HepG2 (cell line): ENCODE measurements at regions not wholly inside any gene's neighbourhood (a gene's known extent, or its start where the extent isn't known, plus 50 kb on each side); places are given as distances from the start of the nearest gene placed in this dataset.

Experiments used
- ATAC-seq: fragments of 200-7000 bp; cut with Tn5 transposase; 3 replicates; pipeline ENCODE4 v1.9.1; 2020; ENCODE audit warnings: mild to moderate bottlenecking, moderate library complexity
- BruUV-seq: library from RNA; stranded (reverse); fragments of 400-500 nt; replicated peaks from 2 replicates; lab custom pipeline; 2021; lab: Mats Ljungman, UMichigan
- CTCF ChIA-PET: fragments of 300-600 bp; formaldehyde crosslinking; extraction: SDS; loops from one replicate; lab custom pipeline; 2021; ENCODE audit warnings: low total read pairs, inconsistent platforms, low intra/inter-chr PET ratio; lab: Yijun Ruan, JAX
- POLR2A ChIA-PET: fragments of 350-600 bp; sonication (Branson Sonifier 250); formaldehyde crosslinking; loops from one replicate; lab custom pipeline; 2020; ENCODE audit warnings: antibody characterized with exemption, inconsistent platforms; lab: Yijun Ruan, JAX
- DNase-seq: peaks from one replicate; pipeline ENCODE4 v3.0.0-alpha.2; 2015; ENCODE audit warnings: low spot score
- FAIRE-seq: peaks from 3 replicates; lab custom pipeline; 2011; peaks lifted over from hg19 to GRCh38; lab: Jason Lieb, UNC
- H2AFZ ChIP-seq: one replicate; pipeline ENCODE4 v1.6.1; 2011; ENCODE audit warnings: low read length, inconsistent platforms
- H3K27ac ChIP-seq: fragments of 300-600 bp; 3 replicates; pipeline ENCODE4 v1.8.0; 2011; ENCODE audit warnings: mixed run types, mild to moderate bottlenecking, mixed read lengths, low read length, inconsistent platforms; ENCODE audit not compliant: insufficient read depth; ENCODE audit errors: extremely low read length
- H3K27me3 ChIP-seq, 2 experiments: fragments of 200-600 bp in 1 of 2; 2 replicates in 1 of 2; 3 replicates in 1 of 2; pipeline versions ENCODE4 v1.6.0 to v1.8.0; 2011; ENCODE audit warnings: low read length in 2 of 2, mild to moderate bottlenecking in 2 of 2, moderate library complexity in 2 of 2, inconsistent platforms in 1 of 2; ENCODE audit not compliant: insufficient read depth in 2 of 2, control insufficient read depth in 1 of 2
- H3K36me3 ChIP-seq, 2 experiments: fragments of 200-600 bp in 1 of 2; replicated peaks in 1 of 2; 2 replicates in 1 of 2; 3 replicates in 1 of 2; pipeline versions ENCODE4 v1.5.1 to v1.8.0; 2011; ENCODE audit warnings: low read length in 2 of 2, inconsistent platforms in 1 of 2; ENCODE audit not compliant: insufficient read depth in 2 of 2, control insufficient read depth in 1 of 2
- H3K4me1 ChIP-seq: 2 replicates; pipeline ENCODE4 v1.5.1; 2012; ENCODE audit warnings: low read length, inconsistent platforms; ENCODE audit not compliant: insufficient read depth
- H3K4me2 ChIP-seq: 2 replicates; pipeline ENCODE4 v1.6.0; 2011; ENCODE audit warnings: low read depth, low read length, inconsistent platforms
- H3K4me3 ChIP-seq, 3 experiments: fragments of 200-600 bp in 1 of 3; sonication (generic), shearing (Covaris generic) in 1 of 3; replicated peaks in 1 of 3; 2 replicates each; pipeline ENCODE4 v1.5.1; 2011 to 2016; ENCODE audit warnings: low read length in 3 of 3, inconsistent platforms in 2 of 3, low read depth in 2 of 3, mild to moderate bottlenecking in 2 of 3, control low read depth in 1 of 3, mixed read lengths in 1 of 3; ENCODE audit not compliant: insufficient read depth in 1 of 3
- H3K79me2 ChIP-seq: one replicate; pipeline ENCODE4 v1.6.1; 2011; ENCODE audit warnings: low read length, inconsistent platforms; ENCODE audit not compliant: insufficient read depth
- H3K9ac ChIP-seq: 2 replicates; pipeline ENCODE4 v1.6.0; 2011; ENCODE audit warnings: mild to moderate bottlenecking, low read depth, low read length, inconsistent platforms; ENCODE audit not compliant: insufficient read depth
- H3K9me3 ChIP-seq: 2 replicates; pipeline ENCODE4 v1.5.1; 2012; ENCODE audit warnings: mild to moderate bottlenecking, low read length
- H4K20me1 ChIP-seq: 2 replicates; pipeline ENCODE4 v1.6.0; 2011; ENCODE audit warnings: inconsistent platforms, mild to moderate bottlenecking, low read length, moderate library complexity; ENCODE audit not compliant: insufficient read depth
- ATAD3A ChIP-seq: sonication (generic); formaldehyde crosslinking; IDR thresholded peaks from 2 replicates; pipeline ENCODE4 v1.4.0; 2020; ENCODE audit warnings: missing genetic modification reagents
- CEBPG ChIP-seq: IDR thresholded peaks from 2 replicates; pipeline ENCODE4 v1.6.1; 2016
- DPF2 ChIP-seq: sonication (generic); formaldehyde crosslinking; IDR thresholded peaks from 2 replicates; pipeline ENCODE4 v1.4.0; 2020; ENCODE audit warnings: mild to moderate bottlenecking, low read depth, missing genetic modification reagents, borderline replicate concordance
- RERE ChIP-seq: IDR thresholded peaks from 2 replicates; pipeline ENCODE4 v1.6.1; 2016; ENCODE audit warnings: low read depth, missing genetic modification reagents, missing compliant biosample characterization
- SKIL ChIP-seq: sonication (generic); formaldehyde crosslinking; IDR thresholded peaks from 2 replicates; pipeline ENCODE4 v1.8.0; 2022; ENCODE audit warnings: missing genetic modification reagents, mild to moderate bottlenecking, moderate library complexity, borderline replicate concordance
- SOX13 ChIP-seq, 3 experiments: fragments of 450-650 bp in 1 of 3; sonication (generic) in 1 of 3; formaldehyde crosslinking in 1 of 3; IDR thresholded peaks in 2 of 3; conservative IDR thresholded peaks in 1 of 3; 2 replicates each; pipeline versions ENCODE4 v1.5.0 to v1.6.1; 2016 to 2020; ENCODE audit warnings: antibody characterized with exemption in 1 of 3, mild to moderate bottlenecking in 1 of 3, missing compliant biosample characterization in 1 of 3, missing genetic modification reagents in 1 of 3, moderate library complexity in 1 of 3
- SPEN ChIP-seq: sonication (generic); formaldehyde crosslinking; IDR thresholded peaks from 2 replicates; pipeline ENCODE4 v1.5.1; 2020; ENCODE audit warnings: low read depth, mild to moderate bottlenecking, missing genetic modification reagents
- ZGPAT ChIP-seq: IDR thresholded peaks from 2 replicates; pipeline ENCODE4 v1.6.1; 2016; ENCODE audit warnings: mild to moderate bottlenecking
- ZNF260 ChIP-seq: sonication (generic); formaldehyde crosslinking; IDR thresholded peaks from 2 replicates; pipeline ENCODE4 v1.4.0; 2020; ENCODE audit warnings: missing genetic modification reagents, low read depth, mild to moderate bottlenecking, borderline replicate concordance
- ZNF709 ChIP-seq: sonication (generic); formaldehyde crosslinking; IDR thresholded peaks from 2 replicates; pipeline ENCODE4 v1.5.0; 2020; ENCODE audit warnings: mild to moderate bottlenecking, missing genetic modification reagents
- WGBS: methylation state at CpG from one replicate; pipeline ENCODE4 v1.1.6; 2017; ENCODE audit warnings: low lambda C conversion rate; 5-methylcytosine and 5-hydroxymethylcytosine counted together
- in situ Hi-C: cut with HindIII; loops from 2 replicates; pipeline ENCODE4 v1.10.0; 2017; ENCODE audit warnings: low pct_unique_long_range_greater_than_20kb; ENCODE audit not compliant: extremely low pct_ligation_motif_present
- intact Hi-C: fragments of 100-400 bp; cut with micrococcal nuclease; formaldehyde crosslinking; loops from one replicate; pipeline ENCODE4 v1.10.0; 2022; ENCODE audit not compliant: unreplicated experiment

GRCh38 chr3:105996781-105997180, 128.0 kb upstream of the CBLB start (continued):
- TF ChIP-seq SKIL (CRISPR knock-in tag), result no peak
- TF ChIP-seq ZNF709 (CRISPR knock-in tag), result no peak

- Histone ChIP-seq H3K27me3 (no peaks in the 10 kb centered on the region), H3K4me1 (no peaks in the 10 kb centered on the region), H3K27ac (no peak overlapping the region), H4K20me1 (no peaks in the 10 kb centered on the region), H3K36me3 (no peaks in the 10 kb centered on the region), H3K9ac (no peak overlapping the region), H2AFZ (no peak overlapping the region), H3K9me3 (0 out of 2 replicates have a peak, but pooled peaks cover 5% of the 10 kb centered on the region), H3K4me3 (no peak overlapping the region), H3K4me2 (no peak overlapping the region), H3K79me2 (no peaks in the 10 kb centered on the region)
- no CpG with 5 or more reads among the region's 1 CpG for WGBS
- POLR2A ChIA-PET, result no interaction called here
- no peak for TF ChIP-seq ATAD3A (CRISPR knock-in tag)
- TF ChIP-seq SPEN (CRISPR knock-in tag), result no peak
- TF ChIP-seq ZNF260 (CRISPR knock-in tag), result no peak
- TF ChIP-seq RERE (CRISPR knock-in tag), result no peak
- no peak for TF ChIP-seq DPF2 (CRISPR knock-in tag)
- TF ChIP-seq CEBPG (CRISPR knock-in tag), result no peak
- no peak for TF ChIP-seq ZGPAT
- TF ChIP-seq SOX13 (IDR thresholded peaks at IDR 0.05), result no peak
- TF ChIP-seq SOX13 (CRISPR knock-in tag; conservative IDR thresholded peaks at IDR 0.05 in 1 of 2, IDR thresholded peaks at IDR 0.05 in 1 of 2), result no peak
- CTCF ChIA-PET, result no interaction called here
- FAIRE-seq (no peak), DNase-seq (no peak), ATAC-seq (no peak)
- in situ Hi-C loops (no loop called here), intact Hi-C loops (no loop called here)
- no TSS peak for BruUV-seq
Observed at GRCh38 chr3:105997466-105997799, 128.6 kb upstream of the CBLB start.
